HG02852 (cell line): ENCODE measurements at regions not wholly inside any gene's neighbourhood (a gene's known extent, or its start where the extent isn't known, plus 50 kb on each side); places are given as distances from the start of the nearest gene placed in this dataset.

Source experiments
- ATAC-seq: cut with Tn5 transposase; IDR thresholded peaks from one replicate; pipeline ENCODE4 v1.9.1; 2021; ENCODE audit warnings: mild to moderate bottlenecking, moderate library complexity; ENCODE audit not compliant: unreplicated experiment

GRCh38 chr1:185376840-185377635 lies 60.0 kb upstream of the IVNS1ABP start:
- ATAC-seq = no peak

- no peak for ATAC-seq
These were observed 59.2 kb upstream of the IVNS1ABP start for GRCh38 chr1:185376288-185376687.

GRCh38 chr1:185375583-185375982 lies 58.5 kb upstream of the IVNS1ABP start:
- ATAC-seq = no peak

- ATAC-seq = no peak
These were observed 56.9 kb upstream of the IVNS1ABP start for GRCh38 chr1:185373813-185374529.

- no peak for ATAC-seq
These were observed 52.7 kb upstream of the IVNS1ABP start for GRCh38 chr1:185369786-185370185.

GRCh38 chr1:185368913-185369491 lies 52.0 kb upstream of the IVNS1ABP start:
- ATAC-seq = no peak

GRCh38 chr1:185368313-185368855 lies 51.3 kb upstream of the IVNS1ABP start:
- no peak for ATAC-seq

- ATAC-seq = no peak
These were observed 50.2 kb upstream of the IVNS1ABP start for GRCh38 chr1:185367218-185367617.
